WTC11 (cell line): ENCODE measurements at regions not wholly inside any gene's neighbourhood (a gene's known extent, or its start where the extent isn't known, plus 50 kb on each side); places are given as distances from the start of the nearest gene placed in this dataset.

ENCODE experiments used
- ATAC-seq: fragments of 200-7000 bp; cut with Tn5 transposase; 2 replicates; pipeline ENCODE4 v1.10.0; 2021; ENCODE audit warnings: mild to moderate bottlenecking, moderate library complexity
- CTCF ChIA-PET: fragments of 300-600 bp; sonication (Branson Sonifier 250); formaldehyde crosslinking; loops from one replicate; lab custom pipeline; 2021; ENCODE audit warnings: antibody characterized with exemption; lab: Charles Lee
- POLR2A ChIA-PET: fragments of 350-600 bp; sonication (Branson Sonifier 250); formaldehyde crosslinking; loops from one replicate; lab custom pipeline; 2021; ENCODE audit warnings: antibody characterized with exemption; lab: Charles Lee
- DNase-seq: peaks from one replicate; pipeline ENCODE4 v3.0.0; 2021; ENCODE audit warnings: low spot score
- H3K27ac Mint-ChIP-seq: 2 replicates; pipeline ENCODE4 v1.8.0; 2021; ENCODE audit warnings: mixed read lengths
- H3K27me3 Mint-ChIP-seq: 2 replicates; pipeline ENCODE4 v1.8.0; 2021; ENCODE audit warnings: low read depth, mild to moderate bottlenecking, moderate library complexity, mixed read lengths
- H3K36me3 Mint-ChIP-seq: 2 replicates; pipeline ENCODE4 v1.8.0; 2021; ENCODE audit warnings: mixed read lengths
- H3K4me1 Mint-ChIP-seq: 2 replicates; pipeline ENCODE4 v1.8.0; 2022; ENCODE audit warnings: mixed read lengths
- H3K4me3 Mint-ChIP-seq: 2 replicates; pipeline ENCODE4 v1.8.0; 2021; ENCODE audit warnings: mild to moderate bottlenecking, moderate library complexity, mixed read lengths
- H3K9me3 Mint-ChIP-seq: 2 replicates; pipeline ENCODE4 v1.8.0; 2021; ENCODE audit warnings: mixed read lengths
- ATF3 ChIP-seq: sonication (generic); formaldehyde crosslinking; conservative IDR thresholded peaks from 2 replicates; pipeline ENCODE4 v1.8.1; 2022; ENCODE audit warnings: mild to moderate bottlenecking, missing genetic modification reagents
- CREM ChIP-seq: sonication (generic); formaldehyde crosslinking; IDR thresholded peaks from 2 replicates; pipeline ENCODE4 v1.8.1; 2022; ENCODE audit warnings: mild to moderate bottlenecking, missing genetic modification reagents, moderate library complexity
- ELF4 ChIP-seq: sonication (generic); formaldehyde crosslinking; IDR thresholded peaks from 2 replicates; pipeline ENCODE4 v1.8.1; 2022; ENCODE audit warnings: low read depth, mild to moderate bottlenecking, moderate library complexity, missing genetic modification reagents
- EMX1 ChIP-seq: fragments of 250-450 bp; sonication (Bioruptor Pico); IDR thresholded peaks from 2 replicates; pipeline ENCODE4 v1.8.0; 2021; ENCODE audit warnings: mild to moderate bottlenecking
- IRF2 ChIP-seq: sonication (generic); formaldehyde crosslinking; IDR thresholded peaks from 2 replicates; pipeline ENCODE4 v1.8.0; 2022; ENCODE audit warnings: low read depth, missing genetic modification reagents, borderline replicate concordance
- NFYB ChIP-seq: sonication (generic); formaldehyde crosslinking; conservative IDR thresholded peaks from 2 replicates; pipeline ENCODE4 v1.8.0; 2022; ENCODE audit warnings: low read depth, missing genetic modification reagents
- NR1H2 ChIP-seq: sonication (generic); formaldehyde crosslinking; IDR thresholded peaks from 2 replicates; pipeline ENCODE4 v1.9.0; 2021; ENCODE audit warnings: mild to moderate bottlenecking, moderate library complexity, missing genetic modification reagents
- NR2C2 ChIP-seq: sonication (generic); formaldehyde crosslinking; IDR thresholded peaks from 2 replicates; pipeline ENCODE4 v1.8.0; 2022; ENCODE audit warnings: mild to moderate bottlenecking, missing genetic modification reagents
- OVOL2 ChIP-seq: fragments of 250-450 bp; sonication (Bioruptor Pico); IDR thresholded peaks from 2 replicates; pipeline ENCODE4 v1.9.0; 2021; ENCODE audit warnings: mild to moderate bottlenecking, borderline replicate concordance
- RELA ChIP-seq: sonication (generic); formaldehyde crosslinking; IDR thresholded peaks from 2 replicates; pipeline ENCODE4 v1.8.1; 2022; ENCODE audit warnings: missing genetic modification reagents, mild to moderate bottlenecking, borderline replicate concordance
- SOX15 ChIP-seq: fragments of 250-450 bp; sonication (Bioruptor Pico); IDR thresholded peaks from 2 replicates; pipeline ENCODE4 v1.9.0; 2021; ENCODE audit warnings: mild to moderate bottlenecking
- TEAD1 ChIP-seq: sonication (generic); formaldehyde crosslinking; IDR thresholded peaks from 2 replicates; pipeline ENCODE4 v1.8.0; 2022; ENCODE audit warnings: mild to moderate bottlenecking, missing genetic modification reagents
- USF1 ChIP-seq: sonication (generic); formaldehyde crosslinking; IDR thresholded peaks from 2 replicates; pipeline ENCODE4 v1.8.0; 2022; ENCODE audit warnings: mild to moderate bottlenecking, missing genetic modification reagents
- ZNF219 ChIP-seq: sonication (generic); formaldehyde crosslinking; IDR thresholded peaks from 2 replicates; pipeline ENCODE4 v1.8.0; 2023; ENCODE audit warnings: missing genetic modification reagents, mild to moderate bottlenecking, borderline replicate concordance
- ZNF263 ChIP-seq: sonication (generic); formaldehyde crosslinking; IDR thresholded peaks from 2 replicates; pipeline ENCODE4 v1.8.1; 2022; ENCODE audit warnings: low read depth, mild to moderate bottlenecking, moderate library complexity, missing genetic modification reagents
- ZNF317 ChIP-seq: sonication (generic); formaldehyde crosslinking; IDR thresholded peaks from 2 replicates; pipeline ENCODE4 v1.8.1; 2023; ENCODE audit warnings: low read depth, mild to moderate bottlenecking, moderate library complexity, missing genetic modification reagents, borderline replicate concordance
- ZNF512 ChIP-seq: sonication (generic); formaldehyde crosslinking; IDR thresholded peaks from 2 replicates; pipeline ENCODE4 v1.8.1; 2022; ENCODE audit warnings: missing genetic modification reagents, borderline replicate concordance
- ZNF532 ChIP-seq: fragments of 250-450 bp; sonication (Bioruptor Pico); IDR thresholded peaks from 2 replicates; pipeline ENCODE4 v1.9.0; 2021; ENCODE audit warnings: mild to moderate bottlenecking, borderline replicate concordance
- TF ChIP-seq, protein P1 (sequence below): sonication (generic); formaldehyde crosslinking; IDR thresholded peaks from 2 replicates; pipeline ENCODE4 v1.8.1; 2022; ENCODE audit warnings: low read depth, mild to moderate bottlenecking, moderate library complexity, missing genetic modification reagents, borderline replicate concordance
- TF ChIP-seq, protein P2 (sequence below): sonication (generic); formaldehyde crosslinking; IDR thresholded peaks from 2 replicates; pipeline ENCODE4 v1.8.1; 2023; ENCODE audit warnings: mild to moderate bottlenecking, missing genetic modification reagents
- TF ChIP-seq, protein P3 (sequence below): sonication (generic); formaldehyde crosslinking; IDR thresholded peaks from 2 replicates; pipeline ENCODE4 v1.8.0; 2022; ENCODE audit warnings: mild to moderate bottlenecking, missing genetic modification reagents
- TF ChIP-seq, protein P4 (sequence below): sonication (generic); formaldehyde crosslinking; IDR thresholded peaks from 2 replicates; pipeline ENCODE4 v1.8.0; 2022; ENCODE audit warnings: mild to moderate bottlenecking, missing genetic modification reagents

DNA sequence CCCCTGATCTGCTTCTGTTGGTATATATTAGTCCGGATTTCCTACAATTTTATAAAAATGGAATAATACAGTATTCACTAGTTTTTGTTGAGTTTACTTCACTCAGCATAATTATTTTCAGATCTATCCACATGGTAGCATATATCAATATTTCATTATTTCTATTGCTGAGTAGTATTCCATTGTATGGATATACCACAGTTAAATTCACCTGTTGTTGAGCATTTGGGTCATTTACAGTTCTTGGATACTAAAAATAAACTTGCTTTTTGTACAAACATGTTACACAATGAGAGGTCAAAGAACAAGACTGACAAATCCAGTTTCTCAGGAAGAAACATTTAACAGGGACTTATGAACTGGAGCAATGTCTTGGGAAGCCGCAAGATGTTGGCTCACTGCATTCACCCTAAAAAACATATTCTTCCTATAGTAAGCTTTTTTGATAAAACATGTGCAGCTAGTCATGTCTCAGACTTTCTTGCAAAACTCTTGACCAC, 126.9 kb upstream of the HS3ST2 start (continued):
- TF ChIP-seq, protein P1, sequence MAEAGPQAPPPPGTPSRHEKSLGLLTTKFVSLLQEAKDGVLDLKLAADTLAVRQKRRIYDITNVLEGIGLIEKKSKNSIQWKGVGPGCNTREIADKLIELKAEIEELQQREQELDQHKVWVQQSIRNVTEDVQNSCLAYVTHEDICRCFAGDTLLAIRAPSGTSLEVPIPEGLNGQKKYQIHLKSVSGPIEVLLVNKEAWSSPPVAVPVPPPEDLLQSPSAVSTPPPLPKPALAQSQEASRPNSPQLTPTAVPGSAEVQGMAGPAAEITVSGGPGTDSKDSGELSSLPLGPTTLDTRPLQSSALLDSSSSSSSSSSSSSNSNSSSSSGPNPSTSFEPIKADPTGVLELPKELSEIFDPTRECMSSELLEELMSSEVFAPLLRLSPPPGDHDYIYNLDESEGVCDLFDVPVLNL (CRISPR knock-in tag): no peak
- no peak for TF ChIP-seq USF1
- TF ChIP-seq NR1H2 (CRISPR knock-in tag): no peak
- TF ChIP-seq, protein P2, sequence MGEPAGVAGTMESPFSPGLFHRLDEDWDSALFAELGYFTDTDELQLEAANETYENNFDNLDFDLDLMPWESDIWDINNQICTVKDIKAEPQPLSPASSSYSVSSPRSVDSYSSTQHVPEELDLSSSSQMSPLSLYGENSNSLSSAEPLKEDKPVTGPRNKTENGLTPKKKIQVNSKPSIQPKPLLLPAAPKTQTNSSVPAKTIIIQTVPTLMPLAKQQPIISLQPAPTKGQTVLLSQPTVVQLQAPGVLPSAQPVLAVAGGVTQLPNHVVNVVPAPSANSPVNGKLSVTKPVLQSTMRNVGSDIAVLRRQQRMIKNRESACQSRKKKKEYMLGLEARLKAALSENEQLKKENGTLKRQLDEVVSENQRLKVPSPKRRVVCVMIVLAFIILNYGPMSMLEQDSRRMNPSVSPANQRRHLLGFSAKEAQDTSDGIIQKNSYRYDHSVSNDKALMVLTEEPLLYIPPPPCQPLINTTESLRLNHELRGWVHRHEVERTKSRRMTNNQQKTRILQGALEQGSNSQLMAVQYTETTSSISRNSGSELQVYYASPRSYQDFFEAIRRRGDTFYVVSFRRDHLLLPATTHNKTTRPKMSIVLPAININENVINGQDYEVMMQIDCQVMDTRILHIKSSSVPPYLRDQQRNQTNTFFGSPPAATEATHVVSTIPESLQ (CRISPR knock-in tag): no peak
- no peak for TF ChIP-seq ELF4 (CRISPR knock-in tag)
- no peak for TF ChIP-seq IRF2 (CRISPR knock-in tag)
- no peak for TF ChIP-seq ZNF263

GRCh38 chr16:22688463-22688862, 125.5 kb upstream of the HS3ST2 start:
- no peak for DNase-seq
- no peak for ATAC-seq
- no peak overlapping the region for H3K4me3 Mint-ChIP-seq
- H3K27me3 Mint-ChIP-seq: no peaks in the 10 kb centered on the region
- H3K9me3 Mint-ChIP-seq: peaks cover 13% of the 10 kb centered on the region
- no peaks in the 10 kb centered on the region for H3K4me1 Mint-ChIP-seq
- POLR2A ChIA-PET: no interaction called here
- TF ChIP-seq EMX1 (no peak), ZNF532 (no peak), RELA (CRISPR knock-in tag) (no peak), NR2C2 (CRISPR knock-in tag) (no peak), TEAD1 (CRISPR knock-in tag) (no peak), OVOL2 (CRISPR knock-in tag) (no peak), ZNF317 (CRISPR knock-in tag) (no peak), CREM (CRISPR knock-in tag) (no peak), ATF3 (no peak), NFYB (CRISPR knock-in tag) (no peak), ZNF219 (CRISPR knock-in tag) (no peak), ZNF512 (CRISPR knock-in tag) (no peak), SOX15 (CRISPR knock-in tag) (no peak)
- TF ChIP-seq, protein P3, sequence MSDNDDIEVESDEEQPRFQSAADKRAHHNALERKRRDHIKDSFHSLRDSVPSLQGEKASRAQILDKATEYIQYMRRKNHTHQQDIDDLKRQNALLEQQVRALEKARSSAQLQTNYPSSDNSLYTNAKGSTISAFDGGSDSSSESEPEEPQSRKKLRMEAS (CRISPR knock-in tag): no peak
- TF ChIP-seq, protein P4, sequence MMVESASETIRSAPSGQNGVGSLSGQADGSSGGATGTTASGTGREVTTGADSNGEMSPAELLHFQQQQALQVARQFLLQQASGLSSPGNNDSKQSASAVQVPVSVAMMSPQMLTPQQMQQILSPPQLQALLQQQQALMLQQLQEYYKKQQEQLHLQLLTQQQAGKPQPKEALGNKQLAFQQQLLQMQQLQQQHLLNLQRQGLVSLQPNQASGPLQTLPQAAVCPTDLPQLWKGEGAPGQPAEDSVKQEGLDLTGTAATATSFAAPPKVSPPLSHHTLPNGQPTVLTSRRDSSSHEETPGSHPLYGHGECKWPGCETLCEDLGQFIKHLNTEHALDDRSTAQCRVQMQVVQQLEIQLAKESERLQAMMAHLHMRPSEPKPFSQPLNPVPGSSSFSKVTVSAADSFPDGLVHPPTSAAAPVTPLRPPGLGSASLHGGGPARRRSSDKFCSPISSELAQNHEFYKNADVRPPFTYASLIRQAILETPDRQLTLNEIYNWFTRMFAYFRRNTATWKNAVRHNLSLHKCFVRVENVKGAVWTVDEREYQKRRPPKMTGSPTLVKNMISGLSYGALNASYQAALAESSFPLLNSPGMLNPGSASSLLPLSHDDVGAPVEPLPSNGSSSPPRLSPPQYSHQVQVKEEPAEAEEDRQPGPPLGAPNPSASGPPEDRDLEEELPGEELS: no peak
- CTCF ChIA-PET: no interaction called here
- peaks cover 7% of the 10 kb centered on the region for H3K36me3 Mint-ChIP-seq
- no peak overlapping the region for H3K27ac Mint-ChIP-seq
